Heart left ventricle (tissue), 13 donors: ENCODE measurements at regions not wholly inside any gene's neighbourhood (a gene's known extent, or its start where the extent isn't known, plus 50 kb on each side); places are given as distances from the start of the nearest gene placed in this dataset.

Experiments
- POLR2A ChIP-seq, 2 donors: fragments of 450-650 bp; IDR thresholded peaks; one replicate each; pipeline ENCODE4 v1.6.1; 2017; ENCODE audit warnings: antibody characterized with exemption in 2 of 2, mild to moderate bottlenecking in 2 of 2, moderate library complexity in 2 of 2
- TF ChIP-seq, protein P1 (sequence below), 12 donors: fragments of 200-600 bp; sonication (generic) in 4 of 12; IDR thresholded peaks; one replicate each; pipeline versions ENCODE4 v1.5.0 to v1.8.0; 2018 to 2022; ENCODE audit warnings: antibody characterized with exemption in 12 of 12, mild to moderate bottlenecking in 5 of 12
- donor health status: ischemic (EF 13 %, LVEDD 7.1; RV severe dilation, severe dysfunction).
- donor health status: DM: no; HTN: yes; CAD: no.
- donor health status: DM: no; HTN: no; CAD: no.
- donor health status: ischemic (EF 25% LVEDD 6.9; RV normal size, moderate dysfunction).
- donor health status: ischemic (EF 25% LVEDD 5.7; RV mildly dilated, moderate dysfunction).
- donor health status: ischemic (EF 35%, LVEDD 5.7; RV mildly dilated, moderate dysfunction).
- donor health status: nonischemic (EF 11% LVEDD 7.7; RV severe dilation, severe dysfunction).
- donor health status: DM: yes; HTN: yes; CAD: no.
- donor health status: PGD.
- donor health status: ischemic (EF 29% LVEDD 5.4; RV normal size, mild dysfunction).
- donor health status: nonischemic (EF 23%, LVEDD 6.1; RV moderate dilation, normal function).

DNA sequence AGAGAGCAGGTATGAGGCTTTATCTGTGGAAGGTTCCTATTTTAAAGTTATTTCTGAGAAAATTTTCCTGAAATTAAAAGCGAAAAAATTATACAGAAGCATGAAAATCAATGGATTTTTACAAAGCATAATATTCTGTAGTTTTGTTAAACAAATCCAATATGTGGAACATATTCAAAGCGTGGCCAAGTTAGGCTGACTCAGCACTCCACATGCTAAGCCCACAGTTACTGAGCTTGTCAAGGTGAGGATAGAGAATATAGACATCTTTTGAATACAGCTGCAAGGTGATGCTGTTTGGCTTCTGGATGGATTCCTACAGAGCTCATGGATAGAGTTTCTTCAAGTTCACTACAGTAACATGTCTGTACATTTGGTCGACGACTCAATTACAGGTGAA lies 302.5 kb downstream of the C3orf38 start:
- TF ChIP-seq, protein P1, sequence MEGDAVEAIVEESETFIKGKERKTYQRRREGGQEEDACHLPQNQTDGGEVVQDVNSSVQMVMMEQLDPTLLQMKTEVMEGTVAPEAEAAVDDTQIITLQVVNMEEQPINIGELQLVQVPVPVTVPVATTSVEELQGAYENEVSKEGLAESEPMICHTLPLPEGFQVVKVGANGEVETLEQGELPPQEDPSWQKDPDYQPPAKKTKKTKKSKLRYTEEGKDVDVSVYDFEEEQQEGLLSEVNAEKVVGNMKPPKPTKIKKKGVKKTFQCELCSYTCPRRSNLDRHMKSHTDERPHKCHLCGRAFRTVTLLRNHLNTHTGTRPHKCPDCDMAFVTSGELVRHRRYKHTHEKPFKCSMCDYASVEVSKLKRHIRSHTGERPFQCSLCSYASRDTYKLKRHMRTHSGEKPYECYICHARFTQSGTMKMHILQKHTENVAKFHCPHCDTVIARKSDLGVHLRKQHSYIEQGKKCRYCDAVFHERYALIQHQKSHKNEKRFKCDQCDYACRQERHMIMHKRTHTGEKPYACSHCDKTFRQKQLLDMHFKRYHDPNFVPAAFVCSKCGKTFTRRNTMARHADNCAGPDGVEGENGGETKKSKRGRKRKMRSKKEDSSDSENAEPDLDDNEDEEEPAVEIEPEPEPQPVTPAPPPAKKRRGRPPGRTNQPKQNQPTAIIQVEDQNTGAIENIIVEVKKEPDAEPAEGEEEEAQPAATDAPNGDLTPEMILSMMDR (IDR thresholded peaks at IDR 0.05): no peak
- TF ChIP-seq POLR2A (IDR thresholded peaks at IDR 0.05): no peak
